ENCODE measurements at regions not wholly inside any gene's neighbourhood (a gene's known extent, or its start where the extent isn't known, plus 50 kb on each side); places are given as distances from the start of the nearest gene placed in this dataset.

- no peak for TF ChIP-seq BMI1 (IDR thresholded peaks at IDR 0.05; ENCODE audit: borderline replicate concordance)
These were observed 299.9 kb upstream of the IRX2 start (continued) for GRCh38 chr5:3051400-3051799.

DNA sequence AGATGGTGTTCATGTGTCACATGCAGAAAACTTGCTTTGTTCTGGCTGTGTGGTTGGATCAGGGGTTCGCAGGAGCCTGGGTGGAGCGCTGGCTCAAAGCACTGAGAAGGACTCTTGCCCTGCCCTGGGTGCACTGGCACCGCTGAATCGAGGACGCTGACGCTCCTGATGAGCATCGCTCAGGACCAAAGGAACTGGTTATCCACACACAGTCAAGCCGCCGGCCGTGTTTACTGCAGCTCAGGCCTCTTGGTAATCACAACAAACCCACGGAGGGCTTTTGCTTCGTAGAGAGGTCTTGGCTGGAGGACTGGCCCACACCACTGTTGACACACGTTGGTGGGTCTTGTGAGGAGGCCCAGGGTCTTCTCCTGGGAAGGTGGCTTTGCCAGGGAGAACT lies 299.4 kb upstream of the IRX2 start:
- H3K4me2 ChIP-seq (ENCODE audit: control insufficient read depth, insufficient read depth), result no peak overlapping the region
- no TSS peak for BruUV-seq (replicated peaks)
- ATAC-seq, result no peak
- no peaks in the 10 kb centered on the region for H3K36me3 ChIP-seq (ENCODE audit: control insufficient read depth in 2 of 2, insufficient read depth in 2 of 2, low read length in 1 of 2)
- CTCF ChIA-PET, result no interaction called here
- POLR2A ChIA-PET, result no interaction called here
- in situ Hi-C loops (cut with MboI) (no loop called here), intact Hi-C loops (cut with micrococcal nuclease; ENCODE audit: unreplicated experiment) (no loop called here)
- DNase-seq (ENCODE audit: low read depth, low spot score), result no peak
- no peaks in the 10 kb centered on the region for H3K4me1 ChIP-seq (ENCODE audit: control insufficient read depth, insufficient read depth, low read length)
- SMC1A ChIA-PET (ENCODE audit: uncharacterized antibody, unreplicated experiment), result no interaction called here
- no peaks in the 10 kb centered on the region for H4K20me1 ChIP-seq (ENCODE audit: control insufficient read depth, insufficient read depth)
- RAD21 ChIA-PET (ENCODE audit: unreplicated experiment), result no interaction called here
- H3K9me3 ChIP-seq (replicated peaks; ENCODE audit: control insufficient read depth, insufficient read depth, low read length), result no peaks in the 10 kb centered on the region; the same call in 2 of the 3 replicates
- H3K27ac ChIP-seq (ENCODE audit: control insufficient read depth, insufficient read depth), result no peak overlapping the region
- no peak overlapping the region for H3K4me3 ChIP-seq
- H2AFZ ChIP-seq (ENCODE audit: control insufficient read depth, low read depth, low read length), result no peak overlapping the region
- FAIRE-seq, result no peak
- 41% methylated on average over 13 of the region's 13 CpGs for WGBS (ENCODE audit: insufficient coverage, insufficient replicate concordance, low lambda C conversion rate, missing lambda C conversion rate)
- TF ChIP-seq RAD51 (IDR thresholded peaks at IDR 0.05) (no peak), STAT1 (conservative IDR thresholded peaks at IDR 0.05) (no peak), FOXK2 (IDR thresholded peaks at IDR 0.05) (no peak), ETV6 (conservative IDR thresholded peaks at IDR 0.05 in 1 of 2, IDR thresholded peaks at IDR 0.05 in 1 of 2; ENCODE audit: borderline replicate concordance in 1 of 2, low read depth in 1 of 2) (no peak), REST (IDR thresholded peaks at IDR 0.05; ENCODE audit: low read depth, low read length) (no peak), ZNF207 (IDR thresholded peaks at IDR 0.05; ENCODE audit: borderline replicate concordance) (no peak), RCOR1 (conservative IDR thresholded peaks at IDR 0.05; ENCODE audit: low read depth, low read length) (no peak), NR2C1 (IDR thresholded peaks at IDR 0.05) (no peak), CREM (IDR thresholded peaks at IDR 0.05; ENCODE audit: low read depth) (no peak)
- TF ChIP-seq, protein P1, sequence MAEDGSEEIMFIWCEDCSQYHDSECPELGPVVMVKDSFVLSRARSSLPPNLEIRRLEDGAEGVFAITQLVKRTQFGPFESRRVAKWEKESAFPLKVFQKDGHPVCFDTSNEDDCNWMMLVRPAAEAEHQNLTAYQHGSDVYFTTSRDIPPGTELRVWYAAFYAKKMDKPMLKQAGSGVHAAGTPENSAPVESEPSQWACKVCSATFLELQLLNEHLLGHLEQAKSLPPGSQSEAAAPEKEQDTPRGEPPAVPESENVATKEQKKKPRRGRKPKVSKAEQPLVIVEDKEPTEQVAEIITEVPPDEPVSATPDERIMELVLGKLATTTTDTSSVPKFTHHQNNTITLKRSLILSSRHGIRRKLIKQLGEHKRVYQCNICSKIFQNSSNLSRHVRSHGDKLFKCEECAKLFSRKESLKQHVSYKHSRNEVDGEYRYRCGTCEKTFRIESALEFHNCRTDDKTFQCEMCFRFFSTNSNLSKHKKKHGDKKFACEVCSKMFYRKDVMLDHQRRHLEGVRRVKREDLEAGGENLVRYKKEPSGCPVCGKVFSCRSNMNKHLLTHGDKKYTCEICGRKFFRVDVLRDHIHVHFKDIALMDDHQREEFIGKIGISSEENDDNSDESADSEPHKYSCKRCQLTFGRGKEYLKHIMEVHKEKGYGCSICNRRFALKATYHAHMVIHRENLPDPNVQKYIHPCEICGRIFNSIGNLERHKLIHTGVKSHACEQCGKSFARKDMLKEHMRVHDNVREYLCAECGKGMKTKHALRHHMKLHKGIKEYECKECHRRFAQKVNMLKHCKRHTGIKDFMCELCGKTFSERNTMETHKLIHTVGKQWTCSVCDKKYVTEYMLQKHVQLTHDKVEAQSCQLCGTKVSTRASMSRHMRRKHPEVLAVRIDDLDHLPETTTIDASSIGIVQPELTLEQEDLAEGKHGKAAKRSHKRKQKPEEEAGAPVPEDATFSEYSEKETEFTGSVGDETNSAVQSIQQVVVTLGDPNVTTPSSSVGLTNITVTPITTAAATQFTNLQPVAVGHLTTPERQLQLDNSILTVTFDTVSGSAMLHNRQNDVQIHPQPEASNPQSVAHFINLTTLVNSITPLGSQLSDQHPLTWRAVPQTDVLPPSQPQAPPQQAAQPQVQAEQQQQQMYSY (CRISPR knock-in tag; IDR thresholded peaks at IDR 0.05), result no peak
- H3K27me3 ChIP-seq (replicated peaks in 1 of 2; ENCODE audit: control insufficient read depth in 2 of 2, insufficient read depth in 2 of 2, low read length in 1 of 2), result no peaks in the 10 kb centered on the region
- no peaks in the 10 kb centered on the region for H3K79me2 ChIP-seq (ENCODE audit: control insufficient read depth, insufficient read depth, low read length)
- no peak overlapping the region for H3K9ac ChIP-seq (ENCODE audit: control insufficient read depth, insufficient read depth, low read length)
